B cell (primary cell): ENCODE measurements at regions not wholly inside any gene's neighbourhood (a gene's known extent, or its start where the extent isn't known, plus 50 kb on each side); places are given as distances from the start of the nearest gene placed in this dataset.

Source experiments
- EZH2 ChIP-seq: IDR thresholded peaks from 2 replicates; pipeline ENCODE4 v1.6.1; 2012; ENCODE audit warnings: borderline replicate concordance, low read depth, mild to moderate bottlenecking, moderate library complexity, low read length; ENCODE audit not compliant: insufficient read depth, poor library complexity, severe bottlenecking
- TF ChIP-seq, protein P1 (sequence below): fragments of 200-600 bp; IDR thresholded peaks from one replicate; pipeline ENCODE4 v1.8.0; 2022; ENCODE audit warnings: antibody characterized with exemption, mild to moderate bottlenecking

GRCh38 chr19:28531979-28532378, 681.0 kb downstream of the UQCRFS1 start:
- TF ChIP-seq, protein P1, sequence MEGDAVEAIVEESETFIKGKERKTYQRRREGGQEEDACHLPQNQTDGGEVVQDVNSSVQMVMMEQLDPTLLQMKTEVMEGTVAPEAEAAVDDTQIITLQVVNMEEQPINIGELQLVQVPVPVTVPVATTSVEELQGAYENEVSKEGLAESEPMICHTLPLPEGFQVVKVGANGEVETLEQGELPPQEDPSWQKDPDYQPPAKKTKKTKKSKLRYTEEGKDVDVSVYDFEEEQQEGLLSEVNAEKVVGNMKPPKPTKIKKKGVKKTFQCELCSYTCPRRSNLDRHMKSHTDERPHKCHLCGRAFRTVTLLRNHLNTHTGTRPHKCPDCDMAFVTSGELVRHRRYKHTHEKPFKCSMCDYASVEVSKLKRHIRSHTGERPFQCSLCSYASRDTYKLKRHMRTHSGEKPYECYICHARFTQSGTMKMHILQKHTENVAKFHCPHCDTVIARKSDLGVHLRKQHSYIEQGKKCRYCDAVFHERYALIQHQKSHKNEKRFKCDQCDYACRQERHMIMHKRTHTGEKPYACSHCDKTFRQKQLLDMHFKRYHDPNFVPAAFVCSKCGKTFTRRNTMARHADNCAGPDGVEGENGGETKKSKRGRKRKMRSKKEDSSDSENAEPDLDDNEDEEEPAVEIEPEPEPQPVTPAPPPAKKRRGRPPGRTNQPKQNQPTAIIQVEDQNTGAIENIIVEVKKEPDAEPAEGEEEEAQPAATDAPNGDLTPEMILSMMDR = no peak
- no peak for TF ChIP-seq EZH2
